KMS-11 (cell line): ENCODE measurements at regions not wholly inside any gene's neighbourhood (a gene's known extent, or its start where the extent isn't known, plus 50 kb on each side); places are given as distances from the start of the nearest gene placed in this dataset.
"Not testable (repeated sequence)": the region's sequence is repeated elsewhere in the genome, so short reads cannot be mapped to it uniquely, and the experiment has no call there.

Experiments
- H2AFZ ChIP-seq: fragments of 200-600 bp; sonication (generic); 2 replicates; pipeline ENCODE4 v1.6.1; 2016; ENCODE audit warnings: antibody characterized with exemption, mixed run types, low read depth
- H3K27ac ChIP-seq: fragments of 200-600 bp; sonication (generic); 2 replicates; pipeline ENCODE4 v1.6.1; 2016; ENCODE audit warnings: mild to moderate bottlenecking, mixed run types
- H3K27me3 ChIP-seq: fragments of 200-600 bp; sonication (generic); 2 replicates; pipeline ENCODE4 v1.6.1; 2017; ENCODE audit warnings: mild to moderate bottlenecking, low read depth, mixed run types, moderate library complexity; ENCODE audit not compliant: insufficient read depth
- H3K36me3 ChIP-seq: fragments of 200-600 bp; sonication (generic); 2 replicates; pipeline ENCODE4 v1.6.1; 2017; ENCODE audit warnings: mild to moderate bottlenecking, mixed run types; ENCODE audit not compliant: insufficient read depth
- H3K4me1 ChIP-seq: fragments of 200-600 bp; sonication (generic); 2 replicates; pipeline ENCODE4 v1.6.1; 2016; ENCODE audit warnings: mild to moderate bottlenecking, low read depth, mixed run types; ENCODE audit not compliant: poor library complexity, severe bottlenecking
- H3K4me2 ChIP-seq: fragments of 200-600 bp; sonication (generic); 2 replicates; pipeline ENCODE4 v1.7.0; 2016; ENCODE audit warnings: mild to moderate bottlenecking, mixed run types
- H3K4me3 ChIP-seq: fragments of 200-600 bp; sonication (generic); IDR thresholded peaks from 2 replicates; pipeline ENCODE4 v1.6.1; 2017; ENCODE audit warnings: low read depth, low read length, mixed read lengths; ENCODE audit not compliant: insufficient read depth
- H3K79me2 ChIP-seq: fragments of 200-600 bp; sonication (generic); 2 replicates; pipeline ENCODE4 v1.6.1; 2016; ENCODE audit warnings: low read depth, mixed run types; ENCODE audit not compliant: insufficient read depth
- H3K9ac ChIP-seq: fragments of 200-600 bp; sonication (generic); 2 replicates; pipeline ENCODE4 v1.6.1; 2016; ENCODE audit warnings: mild to moderate bottlenecking, mixed run types
- H4K20me1 ChIP-seq: fragments of 200-600 bp; sonication (generic); 2 replicates; pipeline ENCODE4 v1.6.1; 2016; ENCODE audit warnings: mild to moderate bottlenecking, mixed run types; ENCODE audit not compliant: insufficient read depth

DNA sequence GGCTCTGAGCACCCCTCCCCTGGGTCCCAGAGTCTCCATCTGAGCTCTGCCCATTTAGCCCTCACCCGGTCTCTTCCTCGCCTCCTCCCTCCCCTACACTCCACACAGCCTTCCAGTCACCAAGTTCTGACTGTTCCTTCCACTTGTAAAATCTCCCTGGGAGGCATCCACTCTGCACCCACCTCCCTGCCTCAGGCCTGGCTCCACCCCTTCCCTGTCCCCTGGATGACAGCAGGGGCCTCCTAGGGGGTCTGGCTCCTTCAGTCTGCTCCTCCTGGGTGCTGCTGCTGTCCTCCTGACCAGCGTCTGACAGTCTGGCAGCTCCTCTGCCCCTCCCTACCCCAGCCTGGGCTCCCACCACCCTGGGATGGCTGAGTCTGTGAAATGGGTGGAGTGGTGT is 77.7 kb upstream of the GOLGA6L4 start:
- not testable (repeated sequence) for H3K4me3 ChIP-seq, H3K36me3 ChIP-seq, H3K9ac ChIP-seq, H3K4me1 ChIP-seq, H3K27me3 ChIP-seq, H4K20me1 ChIP-seq, H2AFZ ChIP-seq, H3K79me2 ChIP-seq, H3K4me2 ChIP-seq, H3K27ac ChIP-seq

DNA sequence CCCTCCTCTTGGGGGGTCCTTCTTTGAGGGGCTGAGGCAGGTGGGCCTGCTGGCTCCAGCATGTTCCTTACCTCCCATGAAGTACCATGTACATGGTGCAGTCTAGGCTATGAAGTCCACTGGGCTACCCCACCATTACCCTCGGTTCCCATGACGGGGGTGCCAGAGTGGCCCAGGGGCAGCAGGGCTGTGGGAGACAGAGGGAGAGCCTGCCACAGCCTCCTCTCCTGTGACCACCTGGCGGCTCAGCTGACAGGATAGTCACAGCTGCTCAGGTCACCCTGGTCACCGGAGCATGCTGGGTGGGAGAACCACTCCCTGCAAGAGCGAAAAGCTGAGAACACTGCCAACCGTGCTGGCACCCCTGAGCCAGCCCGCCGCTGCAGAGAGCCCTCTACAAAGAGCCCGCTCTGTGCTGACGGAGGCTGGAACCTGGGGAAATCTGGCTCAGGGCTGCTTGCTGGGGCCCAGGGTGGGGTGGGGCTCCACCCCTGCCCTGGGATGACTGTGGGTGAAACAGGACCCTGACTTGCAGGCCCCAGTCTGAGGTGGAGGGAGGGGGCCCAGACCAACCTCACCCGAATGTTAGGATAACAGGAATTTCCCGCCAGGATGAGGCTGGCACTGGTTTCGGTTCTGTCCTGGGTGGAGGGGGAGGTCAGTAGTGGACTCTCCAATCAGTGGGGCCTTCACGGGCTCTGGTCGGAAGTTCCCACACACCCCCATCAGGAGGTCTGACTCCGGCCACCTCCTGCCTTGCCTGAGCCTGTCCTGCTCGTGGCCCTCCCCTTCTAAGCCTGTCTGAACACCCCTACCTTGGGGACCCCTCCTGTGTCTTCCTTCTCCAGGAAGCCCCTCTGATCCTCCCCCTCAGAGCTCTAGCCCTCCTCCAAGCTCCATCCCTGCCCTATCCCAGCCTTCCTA is 76.0 kb upstream of the GOLGA6L4 start:
- H3K79me2 ChIP-seq, H2AFZ ChIP-seq, H4K20me1 ChIP-seq, H3K4me3 ChIP-seq, H3K27ac ChIP-seq, H3K9ac ChIP-seq, H3K4me2 ChIP-seq, H3K36me3 ChIP-seq, H3K4me1 ChIP-seq, H3K27me3 ChIP-seq: not testable (repeated sequence)

DNA sequence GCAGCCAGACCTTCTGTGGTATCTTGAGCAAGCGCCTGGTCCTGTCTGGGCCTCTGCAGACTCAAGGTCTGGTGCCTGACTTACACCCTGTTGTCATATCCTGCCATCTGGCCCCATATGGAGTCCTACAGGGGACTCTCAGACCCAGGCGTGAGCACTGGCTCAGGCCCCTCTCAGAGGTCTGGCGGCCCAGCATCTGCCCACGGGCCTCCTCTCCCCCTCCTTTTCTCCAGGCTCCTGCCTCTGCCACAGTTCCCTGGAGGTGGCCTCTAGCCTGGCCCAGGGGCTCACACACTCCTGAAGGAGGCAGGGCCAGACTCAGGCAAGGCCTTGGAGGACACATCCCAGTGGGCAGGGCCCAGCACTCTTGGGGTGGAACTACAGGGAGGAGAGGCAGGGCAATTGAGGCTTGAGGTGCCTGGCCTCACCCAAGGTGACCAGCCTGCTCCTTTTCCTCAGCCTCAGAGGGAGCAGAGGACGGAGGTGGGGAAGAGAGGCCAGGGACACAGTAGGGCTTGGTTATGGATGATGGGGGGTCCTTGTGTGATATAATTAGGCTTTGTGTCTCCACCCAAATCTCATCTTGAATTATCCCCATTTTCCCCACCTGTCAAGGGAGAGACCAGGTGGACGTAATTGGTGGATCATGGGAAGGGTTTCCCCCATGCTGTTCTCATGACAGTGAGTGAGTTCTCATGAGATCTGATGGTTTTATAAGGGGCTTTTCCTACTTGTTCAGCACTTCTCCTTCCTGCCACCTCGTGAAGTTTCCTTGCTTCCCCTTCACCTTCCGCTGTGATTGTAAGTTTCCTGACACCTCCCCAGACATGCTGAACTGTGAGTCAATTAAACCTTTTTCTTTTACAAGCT is 70.9 kb upstream of the GOLGA6L4 start:
- not testable (repeated sequence) for H3K4me1 ChIP-seq, H3K4me3 ChIP-seq, H3K79me2 ChIP-seq, H3K27ac ChIP-seq, H2AFZ ChIP-seq, H3K9ac ChIP-seq, H4K20me1 ChIP-seq, H3K4me2 ChIP-seq, H3K36me3 ChIP-seq, H3K27me3 ChIP-seq

DNA sequence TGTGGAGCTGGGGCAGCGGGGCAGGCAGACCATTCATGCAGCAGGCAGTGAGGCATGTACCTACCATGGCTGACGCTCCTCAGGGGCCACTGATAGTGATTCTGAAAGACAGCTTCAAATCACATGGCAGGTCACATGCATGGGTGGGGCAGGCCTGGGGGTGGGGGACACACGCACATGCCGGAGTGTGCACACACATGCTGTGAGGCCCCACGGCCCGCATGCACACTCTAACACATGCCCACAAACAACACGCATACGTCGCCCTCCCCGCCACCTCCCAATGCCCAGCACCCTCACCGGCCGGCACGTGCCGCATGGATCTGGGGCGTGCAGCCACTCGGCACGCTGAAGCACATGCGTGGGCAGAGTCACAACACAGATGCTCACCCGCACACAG is 65.5 kb upstream of the GOLGA6L4 start:
- H3K4me1 ChIP-seq, H3K79me2 ChIP-seq, H2AFZ ChIP-seq, H4K20me1 ChIP-seq, H3K4me2 ChIP-seq, H3K27ac ChIP-seq, H3K9ac ChIP-seq, H3K27me3 ChIP-seq, H3K36me3 ChIP-seq, H3K4me3 ChIP-seq: not testable (repeated sequence)

DNA sequence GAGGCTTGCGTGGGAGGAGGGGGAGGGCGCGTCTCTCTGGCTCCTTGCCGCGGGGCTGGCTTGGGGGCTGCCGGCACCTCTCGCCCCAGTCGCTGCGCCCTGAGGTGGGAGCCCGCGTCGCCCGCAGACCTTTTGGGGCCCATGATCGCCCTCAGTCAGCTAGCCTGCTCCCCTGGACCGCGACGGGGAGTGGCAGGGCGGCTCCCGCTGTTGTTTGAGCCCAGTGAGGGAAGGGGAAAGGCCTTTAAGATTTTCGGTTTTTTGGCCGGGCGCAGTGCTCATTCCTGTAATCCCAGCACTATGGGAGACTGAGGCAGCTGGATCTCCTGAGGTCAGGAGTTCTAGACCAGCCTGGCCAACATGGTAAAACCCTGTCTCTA is 62.4 kb upstream of the GOLGA6L4 start:
- H4K20me1 ChIP-seq, H3K4me1 ChIP-seq, H2AFZ ChIP-seq, H3K36me3 ChIP-seq, H3K27me3 ChIP-seq, H3K27ac ChIP-seq, H3K4me2 ChIP-seq, H3K4me3 ChIP-seq, H3K79me2 ChIP-seq, H3K9ac ChIP-seq: not testable (repeated sequence)
